ENCODE measurements at regions not wholly inside any gene's neighbourhood (a gene's known extent, or its start where the extent isn't known, plus 50 kb on each side); places are given as distances from the start of the nearest gene placed in this dataset.

GRCh38 chr17:15012351-15012980, 252.7 kb downstream of the PMP22 start:
- Histone ChIP-seq H3K36me3 (no peaks in the 10 kb centered on the region), H3K4me3 (no peak overlapping the region), H3K27ac (no peak overlapping the region), H3K9me3 (no peaks in the 10 kb centered on the region), H3K27me3 (no peaks in the 10 kb centered on the region), H3K4me1 (no peaks in the 10 kb centered on the region)
- DNase-seq (no peak), ATAC-seq (no peak)
- intact Hi-C loops (cut with DNase I; ENCODE audit: low total_unique reads) (no loop called here), in situ Hi-C loops (cut with MboI; ENCODE audit: low sequenced_read_pairs in 4 of 4) (no loop called here)
- TF ChIP-seq POLR2A (IDR thresholded peaks at IDR 0.05), result no peak
- TF ChIP-seq CTCF (IDR thresholded peaks at IDR 0.05 in 4 of 5, conservative IDR thresholded peaks at IDR 0.05 in 1 of 5), result no peak

GRCh38 chr17:15009087-15009486, 256.0 kb downstream of the PMP22 start:
- Histone ChIP-seq H3K4me1 (no peaks in the 10 kb centered on the region), H3K9me3 (no peaks in the 10 kb centered on the region), H3K36me3 (no peaks in the 10 kb centered on the region), H3K4me3 (no peak overlapping the region), H3K27me3 (no peaks in the 10 kb centered on the region), H3K27ac (no peak overlapping the region)
- TF ChIP-seq POLR2A (IDR thresholded peaks at IDR 0.05) (no peak), CTCF (IDR thresholded peaks at IDR 0.05 in 4 of 5, conservative IDR thresholded peaks at IDR 0.05 in 1 of 5) (no peak)
- DNase-seq, result no peak
- in situ Hi-C loops (cut with MboI; ENCODE audit: low sequenced_read_pairs in 4 of 4), result no loop called here
- no peak for ATAC-seq
- intact Hi-C loops (cut with DNase I; ENCODE audit: low total_unique reads), result no loop called here

- Histone ChIP-seq H3K4me1 (no peaks in the 10 kb centered on the region), H3K36me3 (no peaks in the 10 kb centered on the region), H3K9me3 (no peaks in the 10 kb centered on the region), H3K27me3 (no peaks in the 10 kb centered on the region), H3K4me3 (no peak overlapping the region), H3K27ac (no peak overlapping the region)
- no peak for DNase-seq
- in situ Hi-C loops (cut with MboI; ENCODE audit: low sequenced_read_pairs in 4 of 4), result no loop called here
- intact Hi-C loops (cut with DNase I; ENCODE audit: low total_unique reads), result no loop called here
- no peak for TF ChIP-seq POLR2A (IDR thresholded peaks at IDR 0.05)
- TF ChIP-seq CTCF (IDR thresholded peaks at IDR 0.05 in 4 of 5, conservative IDR thresholded peaks at IDR 0.05 in 1 of 5), result no peak
- no peak for ATAC-seq
Observed at GRCh38 chr17:15007147-15007553, 258.0 kb downstream of the PMP22 start.

GRCh38 chr17:15006421-15007128, 258.6 kb downstream of the PMP22 start:
- H3K4me3 ChIP-seq, result no peak overlapping the region
- ATAC-seq (no peak), DNase-seq (no peak)
- no peaks in the 10 kb centered on the region for H3K4me1 ChIP-seq
- in situ Hi-C loops (cut with MboI; ENCODE audit: low sequenced_read_pairs in 4 of 4) (no loop called here), intact Hi-C loops (cut with DNase I; ENCODE audit: low total_unique reads) (no loop called here)
- H3K27ac ChIP-seq, result no peak overlapping the region
- no peaks in the 10 kb centered on the region for H3K27me3 ChIP-seq
- TF ChIP-seq CTCF (IDR thresholded peaks at IDR 0.05 in 4 of 5, conservative IDR thresholded peaks at IDR 0.05 in 1 of 5) (no peak), POLR2A (IDR thresholded peaks at IDR 0.05) (no peak)
- no peaks in the 10 kb centered on the region for H3K36me3 ChIP-seq
- no peaks in the 10 kb centered on the region for H3K9me3 ChIP-seq

All from gastrocnemius medialis (tissue), 4 donors.